Vagina (tissue), 2 donors: ENCODE measurements at regions not wholly inside any gene's neighbourhood (a gene's known extent, or its start where the extent isn't known, plus 50 kb on each side); places are given as distances from the start of the nearest gene placed in this dataset.

Source experiments
- DNase-seq, 2 donors: peaks; one replicate each; pipeline ENCODE4 v3.0.0-alpha.2; 2017; ENCODE audit errors: extremely low spot score in 2 of 2
- H3K27ac ChIP-seq: fragments of 200-600 bp; sonication (generic); one replicate; pipeline ENCODE4 v1.5.1; 2019
- H3K27me3 ChIP-seq: fragments of 200-600 bp; sonication (generic); one replicate; pipeline ENCODE4 v1.5.1; 2019
- H3K36me3 ChIP-seq, 2 donors: fragments of 200-600 bp; sonication (generic); one replicate each; pipeline ENCODE4 v1.5.1; 2017 to 2019
- H3K4me1 ChIP-seq: fragments of 200-600 bp; sonication (generic); one replicate; pipeline ENCODE4 v1.5.1; 2019
- H3K4me3 ChIP-seq, 2 donors: fragments of 200-600 bp; sonication (generic); 1 replicate in 1 of 2; 2 replicates in 1 of 2; pipeline ENCODE4 v1.5.1; 2016 to 2019
- H3K9me3 ChIP-seq: fragments of 200-600 bp; sonication (generic); one replicate; pipeline ENCODE4 v1.5.1; 2019
- CTCF ChIP-seq, 3 experiments: fragments of 450-650 bp in 2 of 3; fragments of 200-600 bp in 1 of 3; sonication (generic) in 1 of 3; IDR thresholded peaks; one replicate each; pipeline ENCODE4 v1.5.1; 2017 to 2019; ENCODE audit warnings: antibody characterized with exemption in 3 of 3, mild to moderate bottlenecking in 2 of 3, moderate library complexity in 2 of 3
- POLR2A ChIP-seq, 2 donors: fragments of 450-650 bp; IDR thresholded peaks; one replicate each; pipeline ENCODE4 v1.6.1; 2017; ENCODE audit warnings: antibody characterized with exemption in 2 of 2, mild to moderate bottlenecking in 2 of 2, moderate library complexity in 2 of 2
- POLR2AphosphoS5 ChIP-seq, 2 donors: sonication (generic); formaldehyde crosslinking; IDR thresholded peaks; one replicate each; pipeline ENCODE4 v1.9.0; 2017; ENCODE audit warnings: antibody characterized with exemption in 2 of 2, mild to moderate bottlenecking in 2 of 2, low read depth in 1 of 2; ENCODE audit not compliant: insufficient read depth in 1 of 2
- intact Hi-C: fragments of 100-400 bp; cut with DNase I; formaldehyde crosslinking; loops from one replicate; pipeline ENCODE4 v1.15.1; 2023

DNA sequence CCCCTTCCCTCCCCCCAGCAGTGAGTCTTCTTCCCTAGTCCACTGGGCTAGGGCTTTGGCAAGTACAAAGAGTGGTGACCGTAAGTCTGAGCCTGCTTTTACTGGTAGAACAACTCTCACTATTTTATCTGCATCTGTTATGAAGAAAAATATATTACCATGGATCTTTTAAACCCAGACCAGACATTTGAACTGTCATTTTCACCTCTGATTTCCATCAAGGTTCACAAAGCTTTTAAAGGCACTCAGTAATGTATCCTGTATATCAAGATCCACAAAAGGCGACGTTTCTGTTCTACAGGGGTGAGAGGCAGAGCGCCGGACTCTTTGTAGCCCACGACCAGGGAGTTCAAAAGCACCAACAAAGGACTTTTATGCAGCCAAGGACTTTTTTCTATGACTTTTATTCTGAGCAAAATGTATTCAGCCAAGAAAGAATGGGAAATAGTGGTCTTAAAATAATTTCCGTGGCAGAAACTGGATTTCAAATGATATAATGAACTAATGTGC is 388.3 kb downstream of the ANXA1 start:
- Histone ChIP-seq H3K27me3 (no peaks in the 10 kb centered on the region), H3K4me1 (no peaks in the 10 kb centered on the region), H3K4me3 (no peak overlapping the region), H3K27ac (no peak overlapping the region), H3K9me3 (no peaks in the 10 kb centered on the region), H3K36me3 (no peaks in the 10 kb centered on the region)
- no peak for DNase-seq
- TF ChIP-seq CTCF (IDR thresholded peaks at IDR 0.05): no peak
- no peak for TF ChIP-seq POLR2AphosphoS5 (IDR thresholded peaks at IDR 0.05; ENCODE audit: insufficient read depth in 1 of 2, low read depth in 1 of 2)
- no peak for TF ChIP-seq POLR2A (IDR thresholded peaks at IDR 0.05)
- intact Hi-C loops: no loop called here

DNA sequence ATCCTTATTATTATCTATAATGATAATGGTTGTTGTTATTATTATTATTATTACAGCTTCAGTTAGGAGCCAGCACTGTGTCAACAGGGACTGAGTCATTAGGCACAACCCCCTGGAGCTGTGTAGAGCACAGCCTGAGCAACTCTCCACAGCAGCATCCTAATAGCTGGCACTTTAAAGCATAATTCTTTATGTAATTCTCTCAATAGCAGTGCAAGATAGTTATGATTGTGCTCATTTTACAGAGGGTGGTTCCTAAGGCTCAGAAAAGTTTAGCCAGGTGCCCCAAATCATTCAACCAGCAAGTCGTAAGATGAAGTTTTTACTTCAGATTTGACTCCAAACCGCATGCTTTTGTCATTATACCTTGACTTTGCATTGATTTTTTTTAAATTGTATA is 390.3 kb downstream of the ANXA1 start:
- Histone ChIP-seq H3K36me3 (no peaks in the 10 kb centered on the region), H3K27ac (no peak overlapping the region), H3K4me3 (no peak overlapping the region), H3K4me1 (no peaks in the 10 kb centered on the region), H3K9me3 (no peaks in the 10 kb centered on the region), H3K27me3 (no peaks in the 10 kb centered on the region)
- TF ChIP-seq POLR2A (IDR thresholded peaks at IDR 0.05) (no peak), CTCF (IDR thresholded peaks at IDR 0.05) (no peak), POLR2AphosphoS5 (IDR thresholded peaks at IDR 0.05; ENCODE audit: insufficient read depth in 1 of 2, low read depth in 1 of 2) (no peak)
- intact Hi-C loops: no loop called here
- no peak for DNase-seq

GRCh38 chr9:73543727-73544126 is 392.1 kb downstream of the ANXA1 start:
- intact Hi-C loops: no loop called here
- Histone ChIP-seq H3K27me3 (no peaks in the 10 kb centered on the region), H3K27ac (no peak overlapping the region), H3K36me3 (no peaks in the 10 kb centered on the region), H3K9me3 (no peaks in the 10 kb centered on the region), H3K4me3 (no peak overlapping the region), H3K4me1 (no peaks in the 10 kb centered on the region)
- no peak for DNase-seq
- no peak for TF ChIP-seq POLR2A (IDR thresholded peaks at IDR 0.05)
- TF ChIP-seq CTCF (IDR thresholded peaks at IDR 0.05): no peak
- no peak for TF ChIP-seq POLR2AphosphoS5 (IDR thresholded peaks at IDR 0.05; ENCODE audit: insufficient read depth in 1 of 2, low read depth in 1 of 2)

GRCh38 chr9:73548201-73548600 is 396.5 kb downstream of the ANXA1 start:
- TF ChIP-seq POLR2AphosphoS5 (IDR thresholded peaks at IDR 0.05; ENCODE audit: insufficient read depth in 1 of 2, low read depth in 1 of 2) (no peak), POLR2A (IDR thresholded peaks at IDR 0.05) (no peak), CTCF (IDR thresholded peaks at IDR 0.05) (no peak)
- Histone ChIP-seq H3K27me3 (no peaks in the 10 kb centered on the region), H3K4me1 (no peaks in the 10 kb centered on the region), H3K27ac (no peak overlapping the region), H3K4me3 (no peak overlapping the region), H3K9me3 (no peaks in the 10 kb centered on the region), H3K36me3 (no peaks in the 10 kb centered on the region)
- intact Hi-C loops: no loop called here
- no peak for DNase-seq

DNA sequence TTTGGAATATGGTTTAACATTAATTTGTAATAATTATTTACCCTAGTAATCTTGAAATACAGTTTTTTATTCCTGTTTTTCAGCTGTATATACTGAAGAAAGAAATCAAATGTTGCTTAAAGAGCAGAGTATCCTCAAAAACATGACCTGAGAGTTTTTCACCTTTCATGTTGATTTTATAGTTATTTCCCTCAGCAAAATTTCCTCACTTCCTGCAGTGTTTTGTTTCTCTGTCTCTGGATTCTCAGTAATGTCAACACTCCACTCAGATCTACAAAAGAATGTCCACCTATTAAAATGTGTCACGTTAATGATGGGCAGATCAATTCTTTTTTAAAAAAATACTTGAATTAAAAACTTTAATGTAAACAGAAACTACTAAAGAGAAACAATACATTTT is 398.3 kb downstream of the ANXA1 start:
- H3K27me3 ChIP-seq: no peaks in the 10 kb centered on the region
- no peak overlapping the region for H3K27ac ChIP-seq
- intact Hi-C loops: no loop called here
- no peak overlapping the region for H3K4me3 ChIP-seq
- TF ChIP-seq CTCF (IDR thresholded peaks at IDR 0.05) (no peak), POLR2AphosphoS5 (IDR thresholded peaks at IDR 0.05; ENCODE audit: insufficient read depth in 1 of 2, low read depth in 1 of 2) (no peak), POLR2A (IDR thresholded peaks at IDR 0.05) (no peak)
- DNase-seq: no peak
- no peaks in the 10 kb centered on the region for H3K9me3 ChIP-seq
- no peaks in the 10 kb centered on the region for H3K4me1 ChIP-seq
- H3K36me3 ChIP-seq: no peaks in the 10 kb centered on the region
